Uterus (tissue), 2 donors: ENCODE measurements at regions not wholly inside any gene's neighbourhood (a gene's known extent, or its start where the extent isn't known, plus 50 kb on each side); places are given as distances from the start of the nearest gene placed in this dataset.
"Not testable (repeated sequence)": the region's sequence is repeated elsewhere in the genome, so short reads cannot be mapped to it uniquely, and the experiment has no call there.

Source experiments
- CTCF ChIP-seq, 4 experiments: fragments of 200-600 bp in 2 of 4; fragments of 450-650 bp in 2 of 4; sonication (generic) in 2 of 4; IDR thresholded peaks; one replicate each; pipeline ENCODE4 v1.5.1; 2016 to 2019; ENCODE audit warnings: antibody characterized with exemption in 4 of 4, mild to moderate bottlenecking in 2 of 4, moderate library complexity in 1 of 4
- POLR2A ChIP-seq, 2 donors: fragments of 450-650 bp; IDR thresholded peaks; one replicate each; pipeline ENCODE4 v1.6.1; 2016; ENCODE audit warnings: antibody characterized with exemption in 2 of 2, mild to moderate bottlenecking in 1 of 2, moderate library complexity in 1 of 2

GRCh38 chr16:88223696-88224095 lies 159.1 kb upstream of the ZNF469 start:
- TF ChIP-seq CTCF, POLR2A (IDR thresholded peaks at IDR 0.05): not testable (repeated sequence)
